Thyroid gland (tissue), 4 donors: ENCODE measurements at regions not wholly inside any gene's neighbourhood (a gene's known extent, or its start where the extent isn't known, plus 50 kb on each side); places are given as distances from the start of the nearest gene placed in this dataset.

ENCODE experiments used
- POLR2A ChIP-seq, 2 donors: fragments of 450-650 bp; IDR thresholded peaks; one replicate each; pipeline ENCODE4 v1.6.1; 2017; ENCODE audit warnings: antibody characterized with exemption in 2 of 2, mild to moderate bottlenecking in 2 of 2, moderate library complexity in 1 of 2
- TF ChIP-seq, protein P1 (sequence below), 6 experiments: fragments of 200-600 bp in 3 of 6; fragments of 450-650 bp in 3 of 6; sonication (generic) in 3 of 6; IDR thresholded peaks; one replicate each; pipeline ENCODE4 v1.5.1; 2016 to 2019; ENCODE audit warnings: antibody characterized with exemption in 6 of 6, mild to moderate bottlenecking in 2 of 6, inconsistent platforms in 1 of 6, moderate library complexity in 1 of 6

DNA sequence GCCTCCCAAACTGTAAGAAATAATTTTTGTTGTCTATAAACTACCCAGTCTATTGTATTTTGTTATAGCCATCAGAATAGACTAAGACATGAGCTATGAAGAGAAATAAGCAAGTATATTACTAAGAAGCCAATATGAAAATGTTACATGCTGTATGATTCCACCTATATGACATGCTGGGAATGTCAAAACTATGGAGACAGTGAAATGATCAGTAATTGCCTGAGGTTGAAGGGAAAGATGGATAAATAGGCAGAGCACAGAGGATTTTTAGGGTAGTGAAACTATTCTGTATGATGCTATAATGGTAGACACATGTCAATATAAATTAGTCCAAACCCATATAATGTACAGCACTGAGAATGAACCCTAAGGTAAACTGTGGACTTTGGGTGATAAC lies 261.3 kb upstream of the PCDH15 start:
- TF ChIP-seq, protein P1, sequence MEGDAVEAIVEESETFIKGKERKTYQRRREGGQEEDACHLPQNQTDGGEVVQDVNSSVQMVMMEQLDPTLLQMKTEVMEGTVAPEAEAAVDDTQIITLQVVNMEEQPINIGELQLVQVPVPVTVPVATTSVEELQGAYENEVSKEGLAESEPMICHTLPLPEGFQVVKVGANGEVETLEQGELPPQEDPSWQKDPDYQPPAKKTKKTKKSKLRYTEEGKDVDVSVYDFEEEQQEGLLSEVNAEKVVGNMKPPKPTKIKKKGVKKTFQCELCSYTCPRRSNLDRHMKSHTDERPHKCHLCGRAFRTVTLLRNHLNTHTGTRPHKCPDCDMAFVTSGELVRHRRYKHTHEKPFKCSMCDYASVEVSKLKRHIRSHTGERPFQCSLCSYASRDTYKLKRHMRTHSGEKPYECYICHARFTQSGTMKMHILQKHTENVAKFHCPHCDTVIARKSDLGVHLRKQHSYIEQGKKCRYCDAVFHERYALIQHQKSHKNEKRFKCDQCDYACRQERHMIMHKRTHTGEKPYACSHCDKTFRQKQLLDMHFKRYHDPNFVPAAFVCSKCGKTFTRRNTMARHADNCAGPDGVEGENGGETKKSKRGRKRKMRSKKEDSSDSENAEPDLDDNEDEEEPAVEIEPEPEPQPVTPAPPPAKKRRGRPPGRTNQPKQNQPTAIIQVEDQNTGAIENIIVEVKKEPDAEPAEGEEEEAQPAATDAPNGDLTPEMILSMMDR (IDR thresholded peaks at IDR 0.05): no peak
- no peak for TF ChIP-seq POLR2A (IDR thresholded peaks at IDR 0.05)
